Bronchial epithelial cell (primary cell): ENCODE measurements at regions not wholly inside any gene's neighbourhood (a gene's known extent, or its start where the extent isn't known, plus 50 kb on each side); places are given as distances from the start of the nearest gene placed in this dataset.

Experiments
- DNase-seq: peaks from one replicate; pipeline ENCODE4 v3.0.0-alpha.2; 2010; ENCODE audit warnings: low read depth
- FAIRE-seq: peaks from 2 replicates; lab custom pipeline; 2011; peaks lifted over from hg19 to GRCh38; lab: Jason Lieb, UNC
- H3K27me3 ChIP-seq: 2 replicates; pipeline ENCODE4 v1.5.1; 2011; ENCODE audit warnings: low read length; ENCODE audit not compliant: control insufficient read depth, insufficient read depth
- H3K36me3 ChIP-seq: 2 replicates; pipeline ENCODE4 v1.5.1; 2011; ENCODE audit warnings: low read length; ENCODE audit not compliant: control insufficient read depth, insufficient read depth
- H3K4me3 ChIP-seq: 2 replicates; pipeline ENCODE4 v1.5.1; 2011; ENCODE audit warnings: mild to moderate bottlenecking, low read depth, low read length, control low read depth
- CTCF ChIP-seq: IDR thresholded peaks from 2 replicates; pipeline ENCODE4 v1.5.1; 2011; ENCODE audit warnings: mild to moderate bottlenecking, moderate library complexity, low read length, control low read depth, inconsistent platforms; ENCODE audit not compliant: insufficient read depth, severe bottlenecking

- DNase-seq = no peak
- FAIRE-seq = no peak
- H3K36me3 ChIP-seq = no peaks in the 10 kb centered on the region
- no peak overlapping the region for H3K4me3 ChIP-seq
- no peak for TF ChIP-seq CTCF
- H3K27me3 ChIP-seq = no peaks in the 10 kb centered on the region
These were observed 116.5 kb upstream of the TNS3 start for GRCh38 chr7:47698386-47698785.

- no peak for DNase-seq
- Histone ChIP-seq H3K27me3 (no peaks in the 10 kb centered on the region), H3K36me3 (no peaks in the 10 kb centered on the region), H3K4me3 (no peak overlapping the region)
- FAIRE-seq = no peak
- no peak for TF ChIP-seq CTCF
These were observed 115.6 kb upstream of the TNS3 start for GRCh38 chr7:47697543-47697942.

GRCh38 chr7:47696152-47696710 lies 114.3 kb upstream of the TNS3 start:
- no peak for DNase-seq
- no peak for TF ChIP-seq CTCF
- no peak for FAIRE-seq
- Histone ChIP-seq H3K4me3 (no peak overlapping the region), H3K27me3 (no peaks in the 10 kb centered on the region), H3K36me3 (no peaks in the 10 kb centered on the region)

GRCh38 chr7:47693216-47693615 lies 111.3 kb upstream of the TNS3 start:
- TF ChIP-seq CTCF = no peak
- FAIRE-seq (no peak), DNase-seq (peak; percentile 72)
- Histone ChIP-seq H3K27me3 (no peaks in the 10 kb centered on the region), H3K4me3 (no peak overlapping the region), H3K36me3 (no peaks in the 10 kb centered on the region)

GRCh38 chr7:47691988-47692387 lies 110.1 kb upstream of the TNS3 start:
- FAIRE-seq = no peak
- Histone ChIP-seq H3K4me3 (no peak overlapping the region), H3K36me3 (no peaks in the 10 kb centered on the region), H3K27me3 (no peaks in the 10 kb centered on the region)
- no peak for TF ChIP-seq CTCF
- DNase-seq = no peak

- no peak for DNase-seq
- Histone ChIP-seq H3K4me3 (no peak overlapping the region), H3K27me3 (no peaks in the 10 kb centered on the region), H3K36me3 (no peaks in the 10 kb centered on the region)
- no peak for FAIRE-seq
- TF ChIP-seq CTCF = no peak
These were observed 109.1 kb upstream of the TNS3 start for GRCh38 chr7:47690902-47691558.
